Bronchial epithelial cell (primary cell): ENCODE measurements at regions not wholly inside any gene's neighbourhood (a gene's known extent, or its start where the extent isn't known, plus 50 kb on each side); places are given as distances from the start of the nearest gene placed in this dataset.

ENCODE experiments used
- DNase-seq: peaks from one replicate; pipeline ENCODE4 v3.0.0-alpha.2; 2010; ENCODE audit warnings: low read depth
- FAIRE-seq: peaks from 2 replicates; lab custom pipeline; 2011; peaks lifted over from hg19 to GRCh38; lab: Jason Lieb, UNC
- H3K27me3 ChIP-seq: 2 replicates; pipeline ENCODE4 v1.5.1; 2011; ENCODE audit warnings: low read length; ENCODE audit not compliant: control insufficient read depth, insufficient read depth
- H3K36me3 ChIP-seq: 2 replicates; pipeline ENCODE4 v1.5.1; 2011; ENCODE audit warnings: low read length; ENCODE audit not compliant: control insufficient read depth, insufficient read depth
- H3K4me3 ChIP-seq: 2 replicates; pipeline ENCODE4 v1.5.1; 2011; ENCODE audit warnings: mild to moderate bottlenecking, low read depth, low read length, control low read depth
- CTCF ChIP-seq: IDR thresholded peaks from 2 replicates; pipeline ENCODE4 v1.5.1; 2011; ENCODE audit warnings: mild to moderate bottlenecking, moderate library complexity, low read length, control low read depth, inconsistent platforms; ENCODE audit not compliant: insufficient read depth, severe bottlenecking

GRCh38 chr12:87618199-87618598, 411.0 kb downstream of the C12orf50 start:
- H3K4me3 ChIP-seq: no peak overlapping the region
- H3K27me3 ChIP-seq: no peaks in the 10 kb centered on the region
- DNase-seq (peak; percentile 29), FAIRE-seq (peak; percentile 96)
- H3K36me3 ChIP-seq: no peaks in the 10 kb centered on the region
- TF ChIP-seq CTCF: no peak

- no peak for TF ChIP-seq CTCF
- H3K4me3 ChIP-seq: no peak overlapping the region
- FAIRE-seq: no peak
- H3K27me3 ChIP-seq: no peaks in the 10 kb centered on the region
- no peaks in the 10 kb centered on the region for H3K36me3 ChIP-seq
- DNase-seq: no peak
Measured at GRCh38 chr12:87612996-87613395, 416.2 kb downstream of the C12orf50 start.

GRCh38 chr12:87608321-87608720, 420.9 kb downstream of the C12orf50 start:
- Histone ChIP-seq H3K4me3 (no peak overlapping the region), H3K27me3 (no peaks in the 10 kb centered on the region), H3K36me3 (no peaks in the 10 kb centered on the region)
- no peak for DNase-seq
- no peak for TF ChIP-seq CTCF
- no peak for FAIRE-seq

- Histone ChIP-seq H3K4me3 (no peak overlapping the region), H3K27me3 (no peaks in the 10 kb centered on the region), H3K36me3 (no peaks in the 10 kb centered on the region)
- FAIRE-seq (no peak), DNase-seq (peak; percentile 10)
- TF ChIP-seq CTCF: no peak
Measured at GRCh38 chr12:87603727-87604126, 425.5 kb downstream of the C12orf50 start.

GRCh38 chr12:87599459-87599858, 429.7 kb downstream of the C12orf50 start:
- no peak for FAIRE-seq
- Histone ChIP-seq H3K36me3 (no peaks in the 10 kb centered on the region), H3K4me3 (no peak overlapping the region), H3K27me3 (no peaks in the 10 kb centered on the region)
- no peak for TF ChIP-seq CTCF
- no peak for DNase-seq

GRCh38 chr12:87597114-87597513, 432.1 kb downstream of the C12orf50 start:
- TF ChIP-seq CTCF: no peak
- Histone ChIP-seq H3K36me3 (no peaks in the 10 kb centered on the region), H3K4me3 (no peak overlapping the region), H3K27me3 (no peaks in the 10 kb centered on the region)
- no peak for DNase-seq
- no peak for FAIRE-seq
